Memory B cell (primary cell): ENCODE measurements at regions not wholly inside any gene's neighbourhood (a gene's known extent, or its start where the extent isn't known, plus 50 kb on each side); places are given as distances from the start of the nearest gene placed in this dataset.
"Not testable (repeated sequence)": the region's sequence is repeated elsewhere in the genome, so short reads cannot be mapped to it uniquely, and the experiment has no call there.

Experiments used
- ATAC-seq: fragments of 150-1000 bp; cut with Tn5 transposase; 2 replicates; pipeline ENCODE4 v1.10.0; 2021; ENCODE audit warnings: low read depth, mild to moderate bottlenecking, moderate library complexity
- DNase-seq, 2 donors: peaks; one replicate each; pipeline ENCODE4 v3.0.0; 2022; ENCODE audit warnings: low spot score in 2 of 2
- H3K27ac Mint-ChIP-seq: one replicate; pipeline ENCODE4 v1.8.0; 2022; ENCODE audit warnings: mild to moderate bottlenecking, moderate library complexity, mixed read lengths
- H3K27me3 Mint-ChIP-seq: one replicate; pipeline ENCODE4 v1.8.0; 2022; ENCODE audit warnings: mixed read lengths
- H3K36me3 Mint-ChIP-seq: one replicate; pipeline ENCODE4 v1.8.0; 2022; ENCODE audit warnings: mild to moderate bottlenecking, mixed read lengths
- H3K4me1 Mint-ChIP-seq: one replicate; pipeline ENCODE4 v1.8.0; 2022; ENCODE audit warnings: mixed read lengths
- H3K4me3 Mint-ChIP-seq: one replicate; pipeline ENCODE4 v1.8.0; 2022; ENCODE audit warnings: mild to moderate bottlenecking, moderate library complexity, mixed read lengths
- H3K9me3 Mint-ChIP-seq: one replicate; pipeline ENCODE4 v1.8.0; 2022; ENCODE audit warnings: mixed read lengths

- ATAC-seq = no peak
- Mint-ChIP-seq H3K36me3 (no peaks in the 10 kb centered on the region), H3K4me1 (no peaks in the 10 kb centered on the region), H3K4me3 (no peak overlapping the region), H3K27me3 (no peaks in the 10 kb centered on the region), H3K9me3 (no peaks in the 10 kb centered on the region), H3K27ac (no peak overlapping the region)
- DNase-seq = no peak
Measured at GRCh38 chr9:97153967-97154366, 115.0 kb upstream of the CTSV start.

DNA sequence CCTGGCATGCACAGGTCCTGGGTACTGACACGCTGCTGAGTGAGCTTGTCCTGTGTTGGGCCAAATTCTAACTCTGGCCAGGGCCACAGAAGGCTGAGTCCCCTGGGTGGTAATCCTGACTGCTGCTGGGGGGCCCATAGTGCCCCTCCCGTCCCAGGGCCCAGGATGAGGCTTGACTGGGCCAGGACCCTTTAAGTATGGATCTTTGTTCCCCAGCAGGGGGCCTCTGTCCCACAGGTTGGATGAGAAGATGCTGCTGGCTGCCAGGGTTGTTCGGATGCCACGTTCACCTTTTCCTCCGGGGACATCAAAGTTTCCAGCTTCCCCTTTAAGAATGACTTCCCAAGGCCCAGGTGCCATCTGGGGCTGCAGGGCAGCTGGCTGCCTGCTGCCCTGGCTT is 114.2 kb upstream of the CTSV start:
- H3K27ac Mint-ChIP-seq, H3K4me3 Mint-ChIP-seq, ATAC-seq, DNase-seq, H3K36me3 Mint-ChIP-seq, H3K27me3 Mint-ChIP-seq, H3K4me1 Mint-ChIP-seq, H3K9me3 Mint-ChIP-seq: not testable (repeated sequence)

GRCh38 chr9:97150471-97150870 is 111.5 kb upstream of the CTSV start:
- not testable (repeated sequence) for H3K36me3 Mint-ChIP-seq, ATAC-seq, H3K27me3 Mint-ChIP-seq, H3K4me1 Mint-ChIP-seq, H3K4me3 Mint-ChIP-seq, H3K9me3 Mint-ChIP-seq, DNase-seq, H3K27ac Mint-ChIP-seq

DNA sequence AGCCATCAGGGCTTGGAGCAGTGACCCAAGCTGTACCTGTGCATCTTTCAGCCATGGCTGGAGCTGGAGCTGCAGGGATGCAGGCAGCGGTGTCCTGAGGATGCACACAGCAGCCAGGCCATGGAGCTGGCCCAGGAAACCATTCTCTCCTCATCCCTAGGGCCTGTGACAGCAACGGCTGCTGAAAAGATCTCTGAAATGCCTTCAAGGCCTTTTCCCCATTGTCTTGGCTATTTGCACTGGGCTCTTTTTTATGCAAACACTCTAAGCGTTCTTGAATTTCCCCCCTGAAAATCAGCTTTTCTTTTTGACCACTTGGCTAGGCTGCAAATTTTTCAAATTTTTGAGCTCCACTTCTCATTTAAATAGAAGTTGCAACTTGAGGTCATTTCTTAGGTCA is 109.5 kb upstream of the CTSV start:
- H3K27ac Mint-ChIP-seq, DNase-seq, H3K9me3 Mint-ChIP-seq, ATAC-seq, H3K36me3 Mint-ChIP-seq, H3K27me3 Mint-ChIP-seq, H3K4me1 Mint-ChIP-seq, H3K4me3 Mint-ChIP-seq: not testable (repeated sequence)

DNA sequence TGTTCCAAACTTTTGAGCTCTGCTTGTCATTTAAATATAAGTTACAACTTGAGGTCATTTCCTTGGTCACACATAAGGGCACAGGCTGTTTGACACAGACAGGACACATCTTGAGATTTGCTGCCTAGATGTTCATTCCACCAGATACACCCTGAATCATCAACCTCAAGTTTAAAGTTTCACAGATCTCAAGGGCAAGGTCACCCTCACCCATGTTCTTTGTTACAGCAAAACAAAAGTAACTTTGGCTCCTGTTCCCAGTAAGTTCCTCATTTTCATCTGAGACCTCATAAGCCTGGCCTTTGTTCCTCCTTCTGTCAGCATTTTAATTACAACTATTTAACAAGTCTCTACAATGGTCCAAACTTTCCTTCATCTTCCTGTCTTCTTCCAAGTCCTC is 106.7 kb upstream of the CTSV start:
- ATAC-seq, DNase-seq, H3K4me3 Mint-ChIP-seq, H3K27me3 Mint-ChIP-seq, H3K36me3 Mint-ChIP-seq, H3K4me1 Mint-ChIP-seq, H3K9me3 Mint-ChIP-seq, H3K27ac Mint-ChIP-seq: not testable (repeated sequence)

GRCh38 chr9:97140566-97140965 is 101.6 kb upstream of the CTSV start:
- no peak for ATAC-seq
- Mint-ChIP-seq H3K9me3 (no peaks in the 10 kb centered on the region), H3K4me3 (no peak overlapping the region), H3K27me3 (peaks cover 7% of the 10 kb centered on the region), H3K36me3 (no peaks in the 10 kb centered on the region), H3K27ac (no peak overlapping the region), H3K4me1 (no peaks in the 10 kb centered on the region)
- DNase-seq = no peak

GRCh38 chr9:97136421-97136820 is 97.5 kb upstream of the CTSV start:
- Mint-ChIP-seq H3K4me3 (no peak overlapping the region), H3K9me3 (no peaks in the 10 kb centered on the region), H3K36me3 (peaks cover 2% of the 10 kb centered on the region), H3K27me3 (peaks cover 3% of the 10 kb centered on the region), H3K4me1 (no peaks in the 10 kb centered on the region), H3K27ac (no peak overlapping the region)
- ATAC-seq (no peak), DNase-seq (no peak)

DNA sequence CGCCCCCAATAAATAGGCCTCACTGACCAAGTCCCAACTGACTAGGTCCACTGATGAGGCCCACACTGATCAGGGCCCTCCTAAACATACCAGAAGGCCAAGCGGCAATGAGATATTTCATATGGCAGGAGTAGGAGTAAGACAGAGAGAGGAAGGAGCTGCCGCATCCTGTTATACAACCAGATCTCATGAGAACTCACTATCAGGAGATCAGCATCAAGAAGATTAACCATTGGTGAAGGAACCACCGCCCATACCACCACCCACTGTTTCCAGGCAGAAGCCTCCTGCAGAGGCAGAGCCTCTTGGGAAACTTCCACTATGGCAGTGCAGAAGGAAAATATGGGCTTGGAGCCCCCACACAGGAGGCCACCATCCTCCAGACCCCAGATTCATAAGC is 95.0 kb upstream of the CTSV start:
- not testable (repeated sequence) for DNase-seq, H3K9me3 Mint-ChIP-seq, H3K4me1 Mint-ChIP-seq, H3K27ac Mint-ChIP-seq, H3K27me3 Mint-ChIP-seq, H3K4me3 Mint-ChIP-seq, ATAC-seq, H3K36me3 Mint-ChIP-seq

GRCh38 chr9:97132865-97133264 is 93.9 kb upstream of the CTSV start:
- H3K36me3 Mint-ChIP-seq = peaks cover 2% of the 10 kb centered on the region
- H3K4me3 Mint-ChIP-seq = no peak overlapping the region
- H3K27ac Mint-ChIP-seq = no peak overlapping the region
- H3K27me3 Mint-ChIP-seq = no peaks in the 10 kb centered on the region
- no peak for DNase-seq
- no peaks in the 10 kb centered on the region for H3K9me3 Mint-ChIP-seq
- no peaks in the 10 kb centered on the region for H3K4me1 Mint-ChIP-seq
- ATAC-seq = no peak

DNA sequence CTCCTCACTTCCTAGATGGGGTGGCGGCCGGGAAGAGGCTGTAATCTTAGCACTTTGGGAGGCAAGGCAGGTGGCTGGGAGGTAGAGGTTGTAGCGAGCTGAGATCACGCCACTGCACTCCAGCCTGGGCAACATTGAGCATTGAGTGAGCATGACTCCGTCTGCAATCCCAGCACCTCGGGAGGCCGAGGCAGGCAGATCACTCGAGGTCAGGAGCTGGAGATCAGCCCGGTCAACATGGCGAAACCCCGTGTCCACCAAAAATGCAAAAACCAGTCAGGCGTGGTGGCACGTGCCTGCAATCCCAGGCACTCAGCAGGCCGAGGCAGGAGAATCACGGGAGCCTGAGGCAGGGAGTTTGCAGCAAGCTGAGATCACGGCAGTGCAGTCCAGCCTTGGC is 91.9 kb upstream of the CTSV start:
- H3K9me3 Mint-ChIP-seq, H3K27ac Mint-ChIP-seq, H3K4me1 Mint-ChIP-seq, H3K27me3 Mint-ChIP-seq, DNase-seq, H3K36me3 Mint-ChIP-seq, H3K4me3 Mint-ChIP-seq, ATAC-seq: not testable (repeated sequence)

GRCh38 chr9:97130387-97130786 is 91.4 kb upstream of the CTSV start:
- not testable (repeated sequence) for H3K4me3 Mint-ChIP-seq

GRCh38 chr9:97128919-97129318 is 90.0 kb upstream of the CTSV start:
- no peaks in the 10 kb centered on the region for H3K4me1 Mint-ChIP-seq
- H3K27ac Mint-ChIP-seq = no peak overlapping the region
- no peak overlapping the region for H3K4me3 Mint-ChIP-seq
- peaks cover 2% of the 10 kb centered on the region for H3K36me3 Mint-ChIP-seq
- H3K9me3 Mint-ChIP-seq = no peaks in the 10 kb centered on the region
- ATAC-seq (no peak), DNase-seq (no peak)
- H3K27me3 Mint-ChIP-seq = no peaks in the 10 kb centered on the region

More at GRCh38 chr9:97130387-97130786, 91.4 kb upstream of the CTSV start:
- DNase-seq, H3K36me3 Mint-ChIP-seq, H3K9me3 Mint-ChIP-seq, H3K27me3 Mint-ChIP-seq, ATAC-seq, H3K4me1 Mint-ChIP-seq, H3K27ac Mint-ChIP-seq: not testable (repeated sequence)

GRCh38 chr9:97124256-97124655 is 85.3 kb upstream of the CTSV start:
- no peak for ATAC-seq
- no peaks in the 10 kb centered on the region for H3K4me1 Mint-ChIP-seq
- peaks cover 11% of the 10 kb centered on the region for H3K9me3 Mint-ChIP-seq
- no peaks in the 10 kb centered on the region for H3K27me3 Mint-ChIP-seq
- H3K4me3 Mint-ChIP-seq = no peak overlapping the region
- H3K27ac Mint-ChIP-seq = no peak overlapping the region
- peaks cover 4% of the 10 kb centered on the region for H3K36me3 Mint-ChIP-seq
- DNase-seq = no peak

GRCh38 chr9:97110696-97111095 is 71.8 kb upstream of the CTSV start:
- peaks cover 3% of the 10 kb centered on the region for H3K9me3 Mint-ChIP-seq
- ATAC-seq (no peak), DNase-seq (no peak)
- no peak overlapping the region for H3K4me3 Mint-ChIP-seq
- H3K27me3 Mint-ChIP-seq = peaks cover 3% of the 10 kb centered on the region
- no peak overlapping the region for H3K27ac Mint-ChIP-seq
- no peaks in the 10 kb centered on the region for H3K4me1 Mint-ChIP-seq
- H3K36me3 Mint-ChIP-seq = no peaks in the 10 kb centered on the region

GRCh38 chr9:97109194-97109811 is 70.4 kb upstream of the CTSV start:
- DNase-seq (no peak), ATAC-seq (no peak)
- Mint-ChIP-seq H3K27ac (no peak overlapping the region), H3K36me3 (no peaks in the 10 kb centered on the region), H3K9me3 (peaks cover 3% of the 10 kb centered on the region), H3K4me1 (no peaks in the 10 kb centered on the region), H3K4me3 (no peak overlapping the region), H3K27me3 (peaks cover 3% of the 10 kb centered on the region)
